ENCODE measurements at regions not wholly inside any gene's neighbourhood (a gene's known extent, or its start where the extent isn't known, plus 50 kb on each side); places are given as distances from the start of the nearest gene placed in this dataset.

GRCh38 chr21:28135646-28136045 lies 857.0 kb downstream of the LTN1 start:
- H3K4me2 ChIP-seq (ENCODE audit: low read depth, low read length, poor library complexity, severe bottlenecking): no peak overlapping the region
- H3K79me2 ChIP-seq (ENCODE audit: insufficient read depth, low read length): no peaks in the 10 kb centered on the region
- H2AFZ ChIP-seq (ENCODE audit: low read length): no peak overlapping the region
- no peaks in the 10 kb centered on the region for H3F3A ChIP-seq (ENCODE audit: low read depth)
- H3K27me3 ChIP-seq (ENCODE audit: insufficient read depth, low read length, poor library complexity, severe bottlenecking): no peaks in the 10 kb centered on the region
- no peak for TF ChIP-seq EZH2phosphoT487 (IDR thresholded peaks at IDR 0.05; ENCODE audit: borderline replicate concordance)
- H3K9ac ChIP-seq (ENCODE audit: low read depth, low read length, poor library complexity, severe bottlenecking): no peak overlapping the region
- H3K4me3 ChIP-seq (ENCODE audit: low read length, poor library complexity, severe bottlenecking): no peak overlapping the region
- 0 out of 2 replicates have a peak, but pooled peaks cover 3% of the 10 kb centered on the region for H3K9me3 ChIP-seq (ENCODE audit: insufficient read depth, low read depth, low read length)
- no peaks in the 10 kb centered on the region for H3K9me2 ChIP-seq (replicated peaks; ENCODE audit: low read depth, low read length)
- no peaks in the 10 kb centered on the region for H3K4me1 ChIP-seq (ENCODE audit: insufficient read depth, low read length, poor library complexity, severe bottlenecking)
- H3K36me3 ChIP-seq (ENCODE audit: insufficient read depth, low read length): no peaks in the 10 kb centered on the region
- H4K20me1 ChIP-seq (ENCODE audit: insufficient read depth, low read length, poor library complexity, severe bottlenecking): no peaks in the 10 kb centered on the region

GRCh38 chr21:28133116-28133515 lies 859.6 kb downstream of the LTN1 start:
- no peaks in the 10 kb centered on the region for H3K4me1 ChIP-seq (ENCODE audit: insufficient read depth, low read length, poor library complexity, severe bottlenecking)
- H3K4me3 ChIP-seq (ENCODE audit: low read length, poor library complexity, severe bottlenecking): no peak overlapping the region
- H4K20me1 ChIP-seq (ENCODE audit: insufficient read depth, low read length, poor library complexity, severe bottlenecking): no peaks in the 10 kb centered on the region
- H3K9me2 ChIP-seq (replicated peaks; ENCODE audit: low read depth, low read length): no peaks in the 10 kb centered on the region
- no peaks in the 10 kb centered on the region for H3F3A ChIP-seq (ENCODE audit: low read depth)
- H3K9me3 ChIP-seq (ENCODE audit: insufficient read depth, low read depth, low read length): 0 out of 2 replicates have a peak, but pooled peaks cover 3% of the 10 kb centered on the region
- H3K36me3 ChIP-seq (ENCODE audit: insufficient read depth, low read length): no peaks in the 10 kb centered on the region
- H3K4me2 ChIP-seq (ENCODE audit: low read depth, low read length, poor library complexity, severe bottlenecking): no peak overlapping the region
- no peak overlapping the region for H2AFZ ChIP-seq (ENCODE audit: low read length)
- H3K79me2 ChIP-seq (ENCODE audit: insufficient read depth, low read length): no peaks in the 10 kb centered on the region
- no peaks in the 10 kb centered on the region for H3K27me3 ChIP-seq (ENCODE audit: insufficient read depth, low read length, poor library complexity, severe bottlenecking)
- no peak overlapping the region for H3K9ac ChIP-seq (ENCODE audit: low read depth, low read length, poor library complexity, severe bottlenecking)
- no peak for TF ChIP-seq EZH2phosphoT487 (IDR thresholded peaks at IDR 0.05; ENCODE audit: borderline replicate concordance)
- TF ChIP-seq, protein P1, sequence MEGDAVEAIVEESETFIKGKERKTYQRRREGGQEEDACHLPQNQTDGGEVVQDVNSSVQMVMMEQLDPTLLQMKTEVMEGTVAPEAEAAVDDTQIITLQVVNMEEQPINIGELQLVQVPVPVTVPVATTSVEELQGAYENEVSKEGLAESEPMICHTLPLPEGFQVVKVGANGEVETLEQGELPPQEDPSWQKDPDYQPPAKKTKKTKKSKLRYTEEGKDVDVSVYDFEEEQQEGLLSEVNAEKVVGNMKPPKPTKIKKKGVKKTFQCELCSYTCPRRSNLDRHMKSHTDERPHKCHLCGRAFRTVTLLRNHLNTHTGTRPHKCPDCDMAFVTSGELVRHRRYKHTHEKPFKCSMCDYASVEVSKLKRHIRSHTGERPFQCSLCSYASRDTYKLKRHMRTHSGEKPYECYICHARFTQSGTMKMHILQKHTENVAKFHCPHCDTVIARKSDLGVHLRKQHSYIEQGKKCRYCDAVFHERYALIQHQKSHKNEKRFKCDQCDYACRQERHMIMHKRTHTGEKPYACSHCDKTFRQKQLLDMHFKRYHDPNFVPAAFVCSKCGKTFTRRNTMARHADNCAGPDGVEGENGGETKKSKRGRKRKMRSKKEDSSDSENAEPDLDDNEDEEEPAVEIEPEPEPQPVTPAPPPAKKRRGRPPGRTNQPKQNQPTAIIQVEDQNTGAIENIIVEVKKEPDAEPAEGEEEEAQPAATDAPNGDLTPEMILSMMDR (conservative IDR thresholded peaks at IDR 0.05; ENCODE audit: low read length): no peak

DNA sequence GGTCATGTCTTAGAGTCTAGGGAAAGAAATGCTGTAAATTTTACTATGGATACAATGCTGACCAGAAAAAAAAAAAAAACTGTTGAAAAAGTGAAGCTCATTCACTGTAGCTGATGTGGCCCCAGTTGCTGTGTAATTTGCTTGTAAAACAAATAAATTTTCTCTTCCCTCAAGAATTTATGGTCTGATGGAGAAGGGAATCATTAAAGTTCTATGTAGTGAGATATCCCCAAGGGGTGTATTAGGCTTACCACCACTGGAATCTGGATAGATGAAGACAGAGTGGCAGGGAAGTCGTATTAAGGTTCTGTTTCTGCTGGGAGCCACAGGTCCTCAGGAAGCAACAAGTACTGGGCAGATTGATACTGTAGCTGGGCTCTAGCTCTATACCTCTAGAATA lies 860.0 kb downstream of the LTN1 start:
- no peak overlapping the region for H2AFZ ChIP-seq (ENCODE audit: low read length)
- H3K9ac ChIP-seq (ENCODE audit: low read depth, low read length, poor library complexity, severe bottlenecking): no peak overlapping the region
- no peak for TF ChIP-seq EZH2phosphoT487 (IDR thresholded peaks at IDR 0.05; ENCODE audit: borderline replicate concordance)
- TF ChIP-seq, protein P1 (conservative IDR thresholded peaks at IDR 0.05; ENCODE audit: low read length): no peak
- H3F3A ChIP-seq (ENCODE audit: low read depth): no peaks in the 10 kb centered on the region
- no peaks in the 10 kb centered on the region for H3K4me1 ChIP-seq (ENCODE audit: insufficient read depth, low read length, poor library complexity, severe bottlenecking)
- no peak overlapping the region for H3K4me3 ChIP-seq (ENCODE audit: low read length, poor library complexity, severe bottlenecking)
- no peaks in the 10 kb centered on the region for H3K79me2 ChIP-seq (ENCODE audit: insufficient read depth, low read length)
- no peak overlapping the region for H3K4me2 ChIP-seq (ENCODE audit: low read depth, low read length, poor library complexity, severe bottlenecking)
- 0 out of 2 replicates have a peak, but pooled peaks cover 3% of the 10 kb centered on the region for H3K9me3 ChIP-seq (ENCODE audit: insufficient read depth, low read depth, low read length)
- no peaks in the 10 kb centered on the region for H3K27me3 ChIP-seq (ENCODE audit: insufficient read depth, low read length, poor library complexity, severe bottlenecking)
- no peaks in the 10 kb centered on the region for H4K20me1 ChIP-seq (ENCODE audit: insufficient read depth, low read length, poor library complexity, severe bottlenecking)
- no peaks in the 10 kb centered on the region for H3K36me3 ChIP-seq (ENCODE audit: insufficient read depth, low read length)
- no peaks in the 10 kb centered on the region for H3K9me2 ChIP-seq (replicated peaks; ENCODE audit: low read depth, low read length)

DNA sequence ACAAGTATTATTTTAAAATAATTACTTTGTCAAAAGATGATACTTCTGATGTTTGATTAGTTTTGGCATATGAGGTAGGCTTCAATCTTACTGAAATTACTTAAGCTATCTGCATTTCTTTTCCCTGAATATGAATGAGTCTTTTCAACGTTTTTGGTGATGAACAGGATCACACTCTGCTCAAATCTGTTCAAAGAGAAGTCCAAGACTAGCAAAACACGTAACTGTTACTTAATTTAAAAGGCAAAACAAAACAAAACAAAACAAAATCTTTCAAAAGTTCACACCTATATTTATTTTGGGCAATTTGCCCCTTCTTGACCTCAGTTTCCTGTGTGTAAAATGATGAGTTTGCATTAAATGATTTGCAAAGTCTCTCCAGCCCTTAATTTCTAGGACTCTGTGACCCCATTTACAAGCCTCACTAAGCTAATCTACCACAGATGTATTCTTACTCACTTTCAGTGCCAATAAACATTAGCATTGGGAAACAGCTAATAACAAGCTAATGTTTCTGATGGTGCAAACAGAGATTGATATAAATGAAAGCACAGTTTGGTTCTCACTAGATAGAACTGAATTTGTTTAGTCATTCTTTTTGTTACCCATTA lies 865.4 kb downstream of the LTN1 start:
- Histone ChIP-seq H3K9me3 (ENCODE audit: insufficient read depth, low read depth, low read length) (no peaks in the 10 kb centered on the region), H3K9ac (ENCODE audit: low read depth, low read length, poor library complexity, severe bottlenecking) (no peak overlapping the region), H3K79me2 (ENCODE audit: insufficient read depth, low read length) (no peaks in the 10 kb centered on the region), H3F3A (ENCODE audit: low read depth) (no peaks in the 10 kb centered on the region), H3K4me1 (ENCODE audit: insufficient read depth, low read length, poor library complexity, severe bottlenecking) (no peaks in the 10 kb centered on the region), H3K36me3 (ENCODE audit: insufficient read depth, low read length) (no peaks in the 10 kb centered on the region), H3K27me3 (ENCODE audit: insufficient read depth, low read length, poor library complexity, severe bottlenecking) (no peaks in the 10 kb centered on the region), H4K20me1 (ENCODE audit: insufficient read depth, low read length, poor library complexity, severe bottlenecking) (no peaks in the 10 kb centered on the region), H3K9me2 (replicated peaks; ENCODE audit: low read depth, low read length) (no peaks in the 10 kb centered on the region), H2AFZ (ENCODE audit: low read length) (no peak overlapping the region), H3K4me3 (ENCODE audit: low read length, poor library complexity, severe bottlenecking) (no peak overlapping the region), H3K4me2 (ENCODE audit: low read depth, low read length, poor library complexity, severe bottlenecking) (no peak overlapping the region)
- TF ChIP-seq, protein P1 (conservative IDR thresholded peaks at IDR 0.05; ENCODE audit: low read length): no peak
- no peak for TF ChIP-seq EZH2phosphoT487 (IDR thresholded peaks at IDR 0.05; ENCODE audit: borderline replicate concordance)

All from Loucy (cell line).